ENCODE measurements at regions not wholly inside any gene's neighbourhood (a gene's known extent, or its start where the extent isn't known, plus 50 kb on each side); places are given as distances from the start of the nearest gene placed in this dataset.

DNA sequence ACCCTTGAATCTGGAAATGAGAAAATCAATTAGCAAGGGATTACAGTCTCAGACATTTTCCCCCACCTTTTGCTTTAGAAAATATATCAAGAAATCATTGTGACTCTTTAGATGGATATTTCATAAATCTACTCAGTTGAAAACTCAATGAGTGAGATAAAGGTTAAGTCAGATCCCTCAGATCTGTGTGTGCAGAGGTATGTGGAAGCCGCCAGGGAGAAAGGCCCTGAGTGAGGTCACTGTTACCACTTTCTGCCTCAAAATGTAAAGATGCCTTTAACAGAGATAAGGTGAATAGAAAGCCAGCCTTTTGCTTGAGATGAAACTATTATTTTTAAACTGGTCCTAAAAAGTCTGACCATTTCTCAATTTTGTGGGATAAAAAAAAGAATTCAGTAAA lies 225.6 kb upstream of the HES1 start:
- Histone ChIP-seq H3K4me2 (ENCODE audit: insufficient read depth, low read length) (no peak overlapping the region), H3K27me3 (ENCODE audit: insufficient read depth, low read length, poor library complexity) (no peaks in the 10 kb centered on the region), H3K4me1 (ENCODE audit: insufficient read depth, low read length) (no peaks in the 10 kb centered on the region), H3K4me3 (ENCODE audit: low read depth in 1 of 2, low read length in 2 of 2) (no peak overlapping the region), H3K79me2 (ENCODE audit: insufficient read depth, low read length) (no peaks in the 10 kb centered on the region), H3K9me3 (ENCODE audit: insufficient read depth, low read length, severe bottlenecking) (no peaks in the 10 kb centered on the region), H2AFZ (ENCODE audit: low read depth, low read length) (no peak overlapping the region), H3K9ac (ENCODE audit: low read depth, low read length) (no peak overlapping the region), H3K36me3 (ENCODE audit: insufficient read depth, low read length) (no peaks in the 10 kb centered on the region), H3K27ac (ENCODE audit: low read length) (no peak overlapping the region), H4K20me1 (ENCODE audit: insufficient read depth, low read length) (no peaks in the 10 kb centered on the region)
- ATAC-seq (ENCODE audit: insufficient read depth, low read depth): no peak
- no peak for DNase-seq
- no peak for TF ChIP-seq EZH2 (IDR thresholded peaks at IDR 0.05; ENCODE audit: borderline replicate concordance, low read depth, low read length, severe bottlenecking)
- TF ChIP-seq, protein P1, sequence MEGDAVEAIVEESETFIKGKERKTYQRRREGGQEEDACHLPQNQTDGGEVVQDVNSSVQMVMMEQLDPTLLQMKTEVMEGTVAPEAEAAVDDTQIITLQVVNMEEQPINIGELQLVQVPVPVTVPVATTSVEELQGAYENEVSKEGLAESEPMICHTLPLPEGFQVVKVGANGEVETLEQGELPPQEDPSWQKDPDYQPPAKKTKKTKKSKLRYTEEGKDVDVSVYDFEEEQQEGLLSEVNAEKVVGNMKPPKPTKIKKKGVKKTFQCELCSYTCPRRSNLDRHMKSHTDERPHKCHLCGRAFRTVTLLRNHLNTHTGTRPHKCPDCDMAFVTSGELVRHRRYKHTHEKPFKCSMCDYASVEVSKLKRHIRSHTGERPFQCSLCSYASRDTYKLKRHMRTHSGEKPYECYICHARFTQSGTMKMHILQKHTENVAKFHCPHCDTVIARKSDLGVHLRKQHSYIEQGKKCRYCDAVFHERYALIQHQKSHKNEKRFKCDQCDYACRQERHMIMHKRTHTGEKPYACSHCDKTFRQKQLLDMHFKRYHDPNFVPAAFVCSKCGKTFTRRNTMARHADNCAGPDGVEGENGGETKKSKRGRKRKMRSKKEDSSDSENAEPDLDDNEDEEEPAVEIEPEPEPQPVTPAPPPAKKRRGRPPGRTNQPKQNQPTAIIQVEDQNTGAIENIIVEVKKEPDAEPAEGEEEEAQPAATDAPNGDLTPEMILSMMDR (IDR thresholded peaks at IDR 0.05; ENCODE audit: borderline replicate concordance, extremely low read depth, low read length, poor library complexity, severe bottlenecking): no peak

DNA sequence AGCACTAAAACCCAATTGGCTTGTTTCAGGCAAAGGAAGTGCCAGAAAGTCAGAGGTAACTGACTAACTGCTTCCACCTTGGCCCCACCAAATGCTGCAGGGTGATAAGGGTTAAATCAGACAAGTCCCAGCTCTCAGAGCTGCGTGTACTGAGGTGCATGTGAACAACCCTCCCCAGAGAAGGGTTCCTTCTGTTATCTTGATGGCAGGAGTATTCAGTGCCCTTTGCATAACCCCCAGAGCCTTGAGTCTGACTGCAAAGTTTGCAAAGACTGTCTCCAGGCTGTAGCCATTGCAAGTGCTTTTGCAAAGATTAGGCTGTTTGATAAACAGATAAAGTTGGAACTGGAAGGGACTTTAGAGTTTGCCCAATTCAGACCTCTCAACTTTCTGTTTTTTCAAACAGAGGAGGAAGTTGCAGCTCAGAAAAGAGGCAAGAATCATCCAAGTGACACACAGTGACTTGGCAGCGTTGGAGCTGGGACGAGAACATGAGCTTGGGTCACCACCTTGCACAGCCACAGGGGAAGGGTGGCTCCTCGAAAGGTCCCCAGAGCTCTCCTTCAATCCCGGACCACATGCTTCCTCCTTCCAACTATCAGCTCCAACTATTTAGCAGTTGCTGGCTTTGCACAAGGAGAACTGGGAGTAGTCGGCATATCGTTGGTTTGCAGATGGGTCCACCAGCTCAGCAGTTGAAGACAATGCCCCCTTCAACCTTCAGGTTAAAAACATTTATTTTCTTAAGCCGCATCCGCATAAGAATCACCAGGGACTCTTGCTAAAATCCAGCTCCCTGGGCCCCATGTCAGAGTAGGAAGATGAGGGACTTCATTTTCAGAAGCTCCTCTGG lies 224.8 kb upstream of the HES1 start:
- no peak overlapping the region for H3K9ac ChIP-seq (ENCODE audit: low read depth, low read length)
- H3K4me3 ChIP-seq (ENCODE audit: low read depth in 1 of 2, low read length in 2 of 2): no peak overlapping the region
- H3K27ac ChIP-seq (ENCODE audit: low read length): no peak overlapping the region
- no peaks in the 10 kb centered on the region for H4K20me1 ChIP-seq (ENCODE audit: insufficient read depth, low read length)
- ATAC-seq (ENCODE audit: insufficient read depth, low read depth) (no peak), DNase-seq (no peak)
- H3K9me3 ChIP-seq (ENCODE audit: insufficient read depth, low read length, severe bottlenecking): no peaks in the 10 kb centered on the region
- no peak overlapping the region for H3K4me2 ChIP-seq (ENCODE audit: insufficient read depth, low read length)
- H3K4me1 ChIP-seq (ENCODE audit: insufficient read depth, low read length): no peaks in the 10 kb centered on the region
- H3K27me3 ChIP-seq (ENCODE audit: insufficient read depth, low read length, poor library complexity): no peaks in the 10 kb centered on the region
- no peaks in the 10 kb centered on the region for H3K36me3 ChIP-seq (ENCODE audit: insufficient read depth, low read length)
- no peak for TF ChIP-seq EZH2 (IDR thresholded peaks at IDR 0.05; ENCODE audit: borderline replicate concordance, low read depth, low read length, severe bottlenecking)
- TF ChIP-seq, protein P1 (IDR thresholded peaks at IDR 0.05; ENCODE audit: borderline replicate concordance, extremely low read depth, low read length, poor library complexity, severe bottlenecking): no peak
- H2AFZ ChIP-seq (ENCODE audit: low read depth, low read length): no peak overlapping the region
- H3K79me2 ChIP-seq (ENCODE audit: insufficient read depth, low read length): no peaks in the 10 kb centered on the region

DNA sequence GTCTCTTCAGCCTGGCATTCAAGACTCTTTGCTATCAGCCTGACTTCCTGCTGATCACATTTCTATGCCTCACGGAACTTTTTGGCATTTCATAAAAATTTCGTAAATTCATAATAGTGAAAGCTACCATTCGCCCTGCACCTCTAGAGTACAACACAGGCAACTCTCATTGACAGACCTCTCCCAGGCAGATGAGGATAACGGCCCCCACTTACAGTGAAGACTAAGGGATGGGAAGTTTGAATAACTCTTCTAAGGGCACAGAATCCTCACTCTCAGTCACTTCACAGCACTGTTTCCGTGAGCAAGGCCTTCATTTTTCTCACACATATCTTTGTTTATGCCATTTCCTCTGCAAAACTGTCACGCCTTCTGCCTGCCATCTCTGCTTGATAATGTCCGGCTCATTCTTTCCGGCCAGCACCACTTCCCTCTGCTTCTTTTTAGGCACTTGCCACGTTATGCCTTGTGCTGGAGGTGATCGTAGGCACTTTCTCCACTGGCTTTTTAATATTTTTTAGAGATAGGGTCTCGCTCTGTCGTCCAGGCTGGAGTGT lies 224.1 kb upstream of the HES1 start:
- ATAC-seq (ENCODE audit: insufficient read depth, low read depth) (no peak), DNase-seq (no peak)
- H3K4me1 ChIP-seq (ENCODE audit: insufficient read depth, low read length): no peaks in the 10 kb centered on the region
- H4K20me1 ChIP-seq (ENCODE audit: insufficient read depth, low read length): no peaks in the 10 kb centered on the region
- no peak overlapping the region for H2AFZ ChIP-seq (ENCODE audit: low read depth, low read length)
- no peaks in the 10 kb centered on the region for H3K79me2 ChIP-seq (ENCODE audit: insufficient read depth, low read length)
- TF ChIP-seq EZH2 (IDR thresholded peaks at IDR 0.05; ENCODE audit: borderline replicate concordance, low read depth, low read length, severe bottlenecking): no peak
- TF ChIP-seq, protein P1 (IDR thresholded peaks at IDR 0.05; ENCODE audit: borderline replicate concordance, extremely low read depth, low read length, poor library complexity, severe bottlenecking): no peak
- no peaks in the 10 kb centered on the region for H3K9me3 ChIP-seq (ENCODE audit: insufficient read depth, low read length, severe bottlenecking)
- no peak overlapping the region for H3K27ac ChIP-seq (ENCODE audit: low read length)
- H3K9ac ChIP-seq (ENCODE audit: low read depth, low read length): no peak overlapping the region
- H3K27me3 ChIP-seq (ENCODE audit: insufficient read depth, low read length, poor library complexity): no peaks in the 10 kb centered on the region
- no peaks in the 10 kb centered on the region for H3K36me3 ChIP-seq (ENCODE audit: insufficient read depth, low read length)
- no peak overlapping the region for H3K4me2 ChIP-seq (ENCODE audit: insufficient read depth, low read length)
- no peak overlapping the region for H3K4me3 ChIP-seq (ENCODE audit: low read depth in 1 of 2, low read length in 2 of 2)
